Ureter (tissue), 1 donor: ENCODE measurements at regions not wholly inside any gene's neighbourhood (a gene's known extent, or its start where the extent isn't known, plus 50 kb on each side); places are given as distances from the start of the nearest gene placed in this dataset.
A peak's percentile ranks its signal among the peaks of the same experiment; 100 is the strongest.
"Not testable (repeated sequence)": the region's sequence is repeated elsewhere in the genome, so short reads cannot be mapped to it uniquely, and the experiment has no call there.

Experiments used
- DNase-seq: peaks from one replicate; pipeline ENCODE4 v3.0.0-alpha.2; 2020; ENCODE audit warnings: low spot score
- donor health status: DM: yes; HTN: yes; CAD: no.

DNA sequence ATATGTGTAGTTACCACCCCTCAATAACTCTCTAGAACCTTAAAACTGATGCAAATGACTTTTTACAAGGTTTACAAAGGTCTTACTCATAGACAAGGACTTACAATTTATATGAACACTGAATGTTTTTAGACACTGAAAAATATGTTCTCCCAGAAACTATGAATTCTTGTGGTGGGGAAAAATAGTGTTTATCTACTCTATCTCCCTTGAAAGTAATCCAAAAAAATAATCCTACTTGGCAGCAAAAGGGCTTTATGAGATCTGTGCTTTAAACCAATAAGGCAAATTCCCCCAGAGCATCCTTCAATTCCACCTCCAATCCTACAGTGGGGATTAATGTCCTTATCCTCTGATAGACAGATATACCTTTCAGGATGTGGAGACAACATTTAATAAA is 1984.1 kb upstream of the RAG2 start:
- no peak for DNase-seq

DNA sequence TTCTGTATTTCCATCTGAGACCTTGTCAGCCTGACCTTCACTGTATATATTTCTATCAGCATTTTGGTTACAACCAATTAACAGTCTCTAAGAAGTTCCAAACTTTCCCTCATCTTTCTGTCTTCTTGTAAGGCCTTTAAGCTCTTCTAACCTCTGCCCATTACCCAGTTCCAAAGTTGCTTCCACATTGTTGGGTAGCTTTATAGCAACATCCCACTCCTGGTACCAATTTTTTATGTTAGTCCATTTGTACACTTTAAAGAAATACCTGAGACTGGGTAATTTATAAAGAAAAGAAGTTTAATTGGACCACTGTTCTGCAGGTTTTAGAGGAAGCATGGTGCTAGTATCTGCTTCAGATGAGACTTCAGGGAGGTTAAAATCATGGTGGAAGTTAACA is 1979.7 kb upstream of the RAG2 start:
- DNase-seq: no peak

DNA sequence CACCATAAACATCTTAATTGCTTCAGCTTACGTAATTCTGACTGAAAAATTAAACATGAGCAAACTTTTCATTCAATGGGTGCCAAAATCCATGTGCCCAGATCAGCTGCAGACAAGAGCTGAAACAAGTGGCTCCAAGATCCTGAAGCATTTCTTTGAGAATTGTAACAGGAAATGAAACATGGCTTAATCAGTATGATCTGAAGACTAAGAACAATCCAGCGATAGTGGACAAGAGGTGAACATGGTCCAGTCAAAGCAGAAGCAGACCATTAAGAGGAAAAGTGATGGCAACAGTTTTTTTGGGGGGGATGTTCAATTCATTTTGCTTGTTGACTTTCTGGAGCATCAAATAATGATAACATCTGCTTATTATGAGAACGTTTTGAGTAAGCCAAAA is 1964.5 kb upstream of the RAG2 start:
- no peak for DNase-seq

DNA sequence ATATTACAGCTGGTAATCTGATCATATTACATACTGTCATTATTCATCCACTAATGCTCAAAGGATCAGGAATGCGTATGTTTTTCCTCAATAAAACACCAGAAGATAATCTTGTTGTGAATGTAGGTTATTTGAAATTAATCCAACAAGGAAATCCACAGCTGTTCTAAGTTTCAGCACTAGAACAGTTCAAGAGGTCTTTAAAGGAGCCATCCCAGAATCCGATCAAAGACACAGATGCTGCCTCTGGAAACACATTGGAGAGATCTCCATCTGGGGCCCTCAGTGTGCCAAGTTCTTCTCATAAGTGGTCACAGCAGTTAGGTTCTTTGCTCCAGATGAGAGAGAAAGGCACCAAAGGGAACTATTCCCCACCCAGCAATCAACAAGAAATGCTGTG is 1955.1 kb upstream of the RAG2 start:
- DNase-seq: no peak

DNA sequence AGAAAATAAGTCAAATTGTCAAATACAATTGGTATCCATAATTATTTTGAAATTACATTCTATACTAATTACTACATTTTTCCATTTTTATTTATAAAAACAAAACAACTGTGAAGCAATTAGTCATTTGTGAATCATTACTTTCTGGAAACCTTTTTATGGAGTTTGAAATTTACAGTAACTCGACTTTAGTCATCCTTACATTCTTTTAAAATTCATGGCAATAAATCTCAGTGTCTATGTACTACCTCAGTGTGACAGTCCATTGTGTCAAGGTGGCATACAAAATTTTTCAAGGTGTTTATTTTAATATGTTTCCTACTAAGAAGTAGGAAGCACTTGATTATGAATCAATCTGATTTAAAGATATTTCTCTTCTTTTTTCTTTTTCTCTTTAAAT is 1949.4 kb upstream of the RAG2 start:
- DNase-seq: no peak

DNA sequence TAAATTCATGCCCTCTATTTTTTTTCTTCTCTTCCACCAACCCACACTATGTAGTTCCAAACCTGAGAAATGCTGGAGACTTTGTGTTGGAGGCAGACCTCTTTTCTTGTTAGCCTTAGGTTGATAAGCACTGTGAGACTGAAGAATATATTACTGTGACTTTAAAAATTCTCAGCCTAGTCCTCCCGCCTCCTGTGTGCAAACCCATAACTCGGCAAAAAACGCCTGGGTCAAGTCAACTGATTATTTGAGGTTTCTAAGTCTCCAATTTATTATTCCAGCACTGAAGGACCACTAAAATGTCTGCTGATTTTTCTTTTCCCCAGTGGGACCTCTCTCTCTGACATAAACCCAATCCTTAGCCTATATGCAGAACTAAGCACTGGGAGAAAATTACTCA is 1946.0 kb upstream of the RAG2 start:
- DNase-seq: no peak

DNA sequence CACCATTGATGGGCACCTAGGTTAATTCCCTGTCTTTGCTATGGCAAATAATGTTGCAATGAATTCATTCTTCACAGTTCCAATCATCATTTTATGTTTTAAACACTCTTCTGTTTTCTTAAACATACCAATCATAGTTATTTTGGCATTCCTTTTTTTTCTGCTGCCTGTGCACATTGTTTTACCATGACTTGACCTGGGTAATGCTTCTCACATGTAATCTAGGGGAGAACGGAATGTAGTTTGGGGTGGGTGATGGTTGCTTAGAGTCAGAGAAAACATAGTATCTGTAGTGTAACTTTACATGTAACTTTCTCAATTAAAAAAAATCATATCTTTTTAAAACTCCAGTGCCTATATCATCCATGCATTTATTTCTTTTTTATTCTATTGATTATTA is 1945.3 kb upstream of the RAG2 start:
- DNase-seq: no peak

DNA sequence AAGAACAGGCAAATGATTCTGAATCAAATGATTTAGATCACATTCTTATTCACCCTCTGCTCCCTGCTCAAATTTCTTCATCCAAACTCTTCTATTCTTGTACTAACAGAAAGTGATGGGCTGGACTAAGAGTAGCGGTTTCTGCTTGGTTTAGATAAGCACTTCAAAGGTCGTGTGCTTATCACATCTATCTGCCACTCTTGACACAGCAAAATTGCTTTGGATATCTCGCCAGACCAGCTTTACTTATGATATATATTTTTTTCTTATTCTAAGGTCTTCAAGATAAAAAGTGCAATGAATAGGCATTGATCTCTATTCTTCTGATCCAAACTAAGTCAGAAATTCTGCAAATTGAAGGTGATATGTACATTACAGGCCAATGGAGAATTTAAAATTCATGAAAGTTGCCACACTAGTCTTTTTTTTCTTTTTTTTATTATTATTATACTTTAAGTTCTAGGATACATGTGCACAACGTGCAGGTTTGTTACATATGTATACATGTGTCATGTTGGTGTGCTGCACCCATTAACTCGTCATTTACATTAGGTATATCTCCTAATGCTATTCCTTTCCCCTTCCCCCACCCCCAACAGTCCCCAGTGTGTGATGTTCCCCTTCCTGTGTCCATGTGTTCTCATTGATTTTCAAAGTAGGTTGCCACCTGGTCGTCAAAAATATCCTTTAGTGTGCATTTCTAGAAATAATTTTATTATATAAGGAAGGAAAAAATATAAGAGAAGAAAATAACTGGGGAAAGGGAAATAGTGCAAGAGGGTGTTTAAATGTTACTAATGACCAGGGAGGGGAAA is 1941.0 kb upstream of the RAG2 start:
- no peak for DNase-seq

DNA sequence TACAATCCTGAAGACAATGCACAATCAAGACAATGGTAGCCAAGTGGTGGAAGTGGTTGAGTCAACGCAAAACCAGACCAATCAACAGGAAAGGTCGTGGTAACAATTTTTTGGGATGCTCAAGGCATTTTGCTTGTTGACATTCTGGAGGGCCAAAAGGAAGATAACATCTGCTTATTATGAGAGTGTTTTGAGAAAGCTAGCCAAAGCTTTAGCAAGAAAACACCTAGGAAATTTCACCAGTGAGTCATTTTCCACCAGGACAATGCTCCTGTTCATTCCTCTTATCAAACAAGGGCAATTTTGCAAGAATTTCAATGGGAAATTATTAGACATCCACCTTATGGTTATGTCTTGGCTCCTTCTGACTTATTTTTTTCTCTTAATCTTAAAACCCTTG is 1932.2 kb upstream of the RAG2 start:
- no peak for DNase-seq

DNA sequence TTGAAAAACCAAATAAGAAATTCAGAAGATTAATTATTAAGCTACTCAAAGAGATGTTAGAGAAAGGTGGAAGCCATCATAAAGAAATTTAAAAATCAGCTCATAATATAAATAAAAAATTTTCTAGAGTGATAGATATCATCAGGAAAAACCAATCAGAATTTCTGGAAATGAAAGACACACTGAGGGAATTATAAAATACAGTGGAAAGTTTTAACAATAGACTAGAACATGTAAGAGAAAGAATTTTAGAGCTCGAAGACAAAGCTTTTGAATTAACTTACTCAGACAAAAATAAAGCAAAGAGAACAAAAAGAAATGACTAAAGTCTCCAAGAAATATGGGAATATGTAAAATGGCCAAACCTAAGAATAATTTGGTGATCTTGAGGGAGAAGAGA is 1926.9 kb upstream of the RAG2 start:
- DNase-seq: no peak

DNA sequence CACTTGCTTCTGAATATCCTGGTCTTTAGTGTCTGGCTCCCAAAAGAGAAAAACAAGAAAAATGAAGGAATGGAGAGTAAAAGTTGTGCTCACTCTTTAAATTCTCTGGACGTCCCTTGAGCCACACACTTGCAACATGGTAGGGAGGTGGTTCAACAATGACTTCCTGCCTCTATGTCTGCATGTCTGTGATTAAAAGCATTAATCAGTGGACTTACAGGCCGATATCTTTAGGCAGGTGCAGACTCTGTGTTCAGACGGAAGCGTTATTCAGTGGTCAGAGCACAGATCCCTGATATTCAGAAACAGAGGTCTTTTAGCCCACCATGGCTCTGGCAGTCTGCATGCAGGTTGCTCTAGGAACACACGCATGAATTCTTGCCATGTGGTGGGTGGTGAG is 1920.0 kb upstream of the RAG2 start:
- no peak for DNase-seq

DNA sequence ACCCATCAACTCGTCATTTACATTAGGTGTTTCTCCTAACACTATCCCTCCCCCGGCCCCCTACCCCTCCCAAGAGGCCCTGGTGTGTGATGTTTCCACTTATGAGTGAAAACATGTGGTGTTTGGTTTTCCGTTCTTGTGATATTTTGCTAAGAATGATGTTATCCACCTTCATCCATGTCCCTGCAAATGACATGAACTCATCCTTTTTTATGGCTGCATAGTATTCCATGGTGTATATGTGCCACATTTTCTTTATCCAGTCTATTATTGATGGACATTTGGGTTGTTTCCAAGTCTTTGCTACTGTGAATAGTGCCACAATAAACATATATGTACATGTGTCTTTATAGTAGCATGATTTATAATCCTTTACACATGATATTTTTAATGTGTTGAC is 1914.8 kb upstream of the RAG2 start:
- DNase-seq: not testable (repeated sequence)

DNA sequence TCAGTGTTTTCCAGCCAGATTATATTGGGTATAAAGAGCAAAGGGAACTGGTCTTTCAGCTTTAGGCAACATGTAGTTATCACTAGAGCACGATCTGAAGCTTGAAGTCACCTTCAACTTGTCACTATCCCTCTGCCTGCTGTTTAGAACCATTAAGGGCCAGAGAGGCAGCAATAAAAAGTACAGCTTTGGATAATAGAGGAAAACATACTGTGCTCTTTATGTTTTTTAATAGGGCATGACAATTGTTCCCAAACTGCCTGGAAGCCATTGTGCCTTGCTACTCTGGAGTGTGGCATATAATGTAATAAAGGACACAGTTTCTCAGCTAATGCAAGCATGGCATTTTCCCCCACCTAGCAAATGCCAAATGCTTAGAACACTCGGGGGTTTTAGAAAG is 1912.0 kb upstream of the RAG2 start:
- DNase-seq: no peak

DNA sequence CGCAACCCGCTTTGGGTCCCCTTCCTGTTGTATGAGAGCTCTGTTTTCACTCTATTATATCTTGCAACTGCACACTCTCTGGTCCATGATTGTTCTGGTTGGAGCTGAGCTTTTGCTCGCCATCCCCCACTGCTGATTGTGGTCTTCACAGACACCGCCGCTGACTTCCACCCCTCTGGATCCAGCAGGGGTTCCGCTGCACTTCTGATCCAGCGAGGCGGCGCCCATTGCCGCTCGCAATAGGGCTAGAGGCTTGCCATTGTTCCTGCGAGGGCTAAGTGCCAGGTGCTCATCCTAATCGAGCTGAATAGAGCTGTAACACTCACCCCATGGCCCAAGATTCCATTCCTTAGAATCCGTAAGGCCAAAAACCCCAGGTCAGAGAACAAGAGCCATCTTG is 1905.8 kb upstream of the RAG2 start:
- no peak for DNase-seq

DNA sequence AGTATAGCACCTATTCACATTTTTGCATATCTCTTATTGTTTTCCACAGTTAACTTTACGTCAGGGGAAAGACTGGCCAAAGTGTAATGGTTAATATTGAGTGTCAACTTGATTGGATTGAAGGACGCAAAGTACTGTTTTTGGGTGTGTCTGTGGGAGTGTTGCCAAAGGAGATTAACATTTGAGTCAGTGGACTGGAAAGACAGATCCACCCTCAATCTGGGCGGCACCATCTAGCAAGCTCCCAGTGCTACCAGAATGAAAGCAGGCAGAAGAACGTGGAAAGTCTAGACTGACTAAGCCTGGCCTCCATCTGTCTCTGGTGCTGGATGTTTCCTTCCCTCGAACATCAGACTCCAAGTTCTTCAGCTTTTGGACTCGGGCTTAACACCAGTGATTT is 1900.7 kb upstream of the RAG2 start:
- no peak for DNase-seq

DNA sequence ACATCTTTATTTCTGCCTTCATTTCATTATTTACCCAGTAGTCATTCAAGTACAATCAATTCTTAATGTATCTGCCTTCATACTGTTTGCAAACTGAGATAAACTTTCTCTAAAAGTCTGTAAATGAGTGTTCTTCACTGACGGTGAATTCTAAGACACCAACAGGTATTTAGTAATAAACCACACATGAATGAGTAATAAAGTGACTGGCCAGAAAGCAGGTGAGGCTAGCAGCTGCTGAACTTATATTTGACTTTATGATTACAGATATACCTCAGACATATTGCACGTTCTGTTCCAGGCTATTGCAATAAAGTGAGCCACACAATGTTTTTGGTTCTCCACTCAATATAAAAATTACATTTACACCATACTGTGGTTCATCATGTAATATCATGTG is 1894.0 kb upstream of the RAG2 start:
- no peak for DNase-seq

DNA sequence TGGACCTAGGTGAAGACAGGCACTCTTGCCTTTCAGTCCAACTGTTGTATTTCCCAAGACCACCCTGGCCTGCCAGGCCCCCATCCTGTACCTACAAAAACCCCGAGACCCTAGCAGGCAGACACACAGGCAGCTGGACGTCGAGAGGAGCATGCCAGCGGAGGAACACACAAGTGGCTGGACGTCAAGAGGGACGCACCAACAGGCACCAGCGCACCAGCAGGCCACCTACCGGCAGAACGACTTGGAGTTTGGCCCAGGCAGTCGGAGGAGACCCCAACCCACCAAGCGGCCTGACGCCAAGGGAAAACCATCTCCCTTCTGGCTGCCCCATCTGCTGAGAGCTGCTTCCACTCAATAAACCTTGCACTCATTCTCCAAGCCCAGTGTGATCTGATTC is 1883.4 kb upstream of the RAG2 start:
- no peak for DNase-seq

DNA sequence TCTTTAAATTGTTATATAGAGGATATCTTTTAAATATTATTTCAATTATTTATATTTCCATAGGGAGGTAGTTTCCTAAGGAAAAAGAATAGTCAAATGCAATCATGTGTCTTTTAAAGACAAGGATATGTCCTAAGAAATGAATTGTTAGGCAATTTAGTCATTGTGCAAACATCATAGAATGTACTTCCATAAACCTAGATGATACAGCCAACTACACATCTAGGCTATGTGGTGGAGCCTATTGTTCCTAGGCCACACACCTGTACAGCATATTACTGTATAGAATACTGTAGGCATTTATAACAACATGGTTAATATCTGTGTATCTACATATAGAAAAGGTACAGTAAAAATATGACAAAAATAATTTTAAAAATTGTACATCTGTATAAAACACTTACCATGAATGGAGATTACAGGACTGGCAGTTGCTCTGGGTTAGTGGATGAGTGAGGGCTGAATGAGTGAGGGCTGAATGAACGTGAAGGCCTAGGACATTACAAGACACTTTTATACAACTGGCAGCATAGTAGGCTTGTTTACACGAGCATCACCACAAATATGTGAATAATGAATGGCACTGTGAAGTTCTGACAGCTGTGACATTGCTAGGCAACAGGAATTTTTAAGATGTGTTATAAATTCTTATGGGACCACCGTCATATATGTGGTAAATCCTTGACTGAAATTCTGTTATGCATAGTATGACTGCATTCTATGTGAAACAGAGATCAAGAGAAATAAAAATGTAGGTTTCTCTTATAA is 1879.0 kb upstream of the RAG2 start:
- no peak for DNase-seq

DNA sequence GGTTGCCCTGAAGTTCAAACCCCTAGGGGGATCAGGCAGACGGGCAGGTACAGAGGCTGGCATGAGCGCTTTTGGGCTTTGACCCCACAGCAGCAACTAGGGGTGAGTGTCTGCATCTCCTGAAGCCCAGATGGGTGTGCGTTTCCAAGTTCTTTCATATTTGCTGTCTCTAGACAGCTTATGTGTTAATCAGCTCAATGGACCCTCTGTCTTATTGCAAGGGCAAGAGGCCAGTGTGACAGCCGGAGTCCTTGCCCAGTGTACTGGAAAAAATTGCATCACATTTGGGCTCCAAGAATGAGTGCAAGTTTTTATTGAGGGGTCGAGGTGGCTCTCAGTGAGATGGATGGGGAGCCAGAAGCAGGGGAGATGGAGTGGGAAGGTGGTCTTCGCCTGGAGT is 1863.7 kb upstream of the RAG2 start:
- DNase-seq: no peak

DNA sequence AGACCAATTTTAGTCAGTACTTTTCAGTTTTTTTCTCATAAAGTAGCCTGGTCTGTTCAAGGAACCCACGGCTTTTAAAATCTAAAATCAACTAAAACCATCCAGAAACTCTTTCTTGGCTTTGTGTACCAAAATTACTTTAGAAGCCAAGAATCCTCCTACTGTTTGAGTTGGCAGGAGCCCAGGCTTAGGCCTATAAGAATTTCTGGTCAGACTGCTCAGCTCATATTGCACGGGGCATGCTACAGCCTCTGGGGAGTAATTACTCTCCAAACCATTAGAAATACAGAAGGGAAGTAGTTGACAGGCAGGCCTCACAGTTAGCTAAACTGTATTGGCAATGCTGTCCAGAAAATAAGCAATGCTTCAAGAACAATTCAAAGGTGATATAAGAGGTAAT is 1862.9 kb upstream of the RAG2 start:
- DNase-seq: peak; percentile 62

DNA sequence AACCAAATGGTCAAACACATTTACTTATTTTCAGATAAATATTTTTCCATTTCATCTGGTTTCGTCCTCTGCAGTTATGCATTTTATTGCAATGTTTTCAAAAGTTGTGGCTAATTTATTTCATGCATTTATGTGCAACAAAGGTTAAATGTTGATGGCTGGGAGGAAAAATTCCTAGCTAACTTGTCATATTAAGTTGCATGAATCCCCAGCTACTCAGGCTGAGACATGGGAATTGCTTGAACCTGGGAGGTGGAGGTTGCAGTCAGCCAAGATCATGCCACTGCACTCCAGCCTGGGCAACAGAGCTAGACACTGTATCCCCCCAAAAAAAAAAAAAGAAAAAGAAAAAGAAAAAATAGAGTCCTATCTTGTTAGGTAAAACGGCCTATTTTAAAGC is 1862.4 kb upstream of the RAG2 start:
- DNase-seq: no peak

DNA sequence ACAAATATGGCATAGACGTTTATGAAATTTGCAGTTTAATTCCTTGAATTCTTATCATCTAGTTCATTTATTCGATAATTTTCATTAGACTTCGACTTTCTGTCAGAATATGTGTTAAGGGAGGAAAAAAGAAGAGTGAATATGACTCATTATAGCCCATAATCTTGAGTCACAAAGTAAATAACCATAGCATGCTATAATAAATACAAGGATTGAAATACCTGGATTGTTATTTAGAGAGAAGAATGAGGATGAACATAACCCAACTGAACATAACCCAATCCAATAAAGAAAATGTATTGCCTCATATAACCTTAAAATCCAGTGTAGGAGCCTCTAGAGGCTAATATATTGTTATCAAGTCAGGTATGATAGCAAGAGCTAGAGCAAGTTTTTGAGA is 1858.3 kb upstream of the RAG2 start:
- no peak for DNase-seq

DNA sequence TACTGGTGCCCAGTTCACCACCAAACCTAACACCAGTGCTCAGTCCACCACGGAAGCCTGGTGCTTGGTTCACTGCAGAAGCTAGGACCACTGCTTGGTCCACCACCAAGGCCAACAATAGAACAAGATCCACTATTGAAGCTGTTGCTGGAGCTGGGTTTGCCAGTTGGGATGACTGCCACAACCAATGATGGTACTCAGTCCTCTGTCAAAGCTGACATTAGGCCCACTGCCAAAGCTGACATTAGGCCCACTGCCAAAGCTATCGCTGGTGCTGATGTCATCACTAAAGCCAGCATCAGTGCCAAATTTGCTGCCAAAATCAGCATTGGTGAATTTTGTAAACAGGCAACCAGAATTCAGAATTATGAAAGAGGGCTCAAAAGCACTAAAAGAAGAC is 1850.2 kb upstream of the RAG2 start:
- DNase-seq: no peak

DNA sequence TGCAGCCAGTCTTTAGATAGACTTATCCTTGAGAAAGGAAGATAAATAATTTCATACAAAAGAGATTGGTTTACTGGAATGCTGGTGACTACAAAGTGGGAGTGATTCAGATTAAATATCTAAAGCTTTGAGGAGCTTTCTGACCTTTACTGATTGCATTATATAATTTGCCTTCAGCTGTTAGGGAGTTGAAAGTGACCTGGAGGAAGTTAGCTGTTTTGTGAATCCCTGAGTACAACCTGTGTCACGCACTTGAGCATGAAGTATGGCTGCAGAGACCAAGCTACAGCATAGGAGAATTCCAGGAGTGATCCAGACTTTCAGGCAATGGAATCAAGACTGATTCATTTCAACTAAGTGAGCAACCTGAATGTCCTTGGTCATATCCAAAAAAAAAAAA is 1848.3 kb upstream of the RAG2 start:
- DNase-seq: no peak
